Skin of body (tissue), 1 donor: ENCODE measurements at regions not wholly inside any gene's neighbourhood (a gene's known extent, or its start where the extent isn't known, plus 50 kb on each side); places are given as distances from the start of the nearest gene placed in this dataset.
A peak's percentile ranks its signal among the peaks of the same experiment; 100 is the strongest.

Source experiments
- DNase-seq: peaks from one replicate; lab custom pipeline; 2025; lab: John Stamatoyannopoulos, UW

DNA sequence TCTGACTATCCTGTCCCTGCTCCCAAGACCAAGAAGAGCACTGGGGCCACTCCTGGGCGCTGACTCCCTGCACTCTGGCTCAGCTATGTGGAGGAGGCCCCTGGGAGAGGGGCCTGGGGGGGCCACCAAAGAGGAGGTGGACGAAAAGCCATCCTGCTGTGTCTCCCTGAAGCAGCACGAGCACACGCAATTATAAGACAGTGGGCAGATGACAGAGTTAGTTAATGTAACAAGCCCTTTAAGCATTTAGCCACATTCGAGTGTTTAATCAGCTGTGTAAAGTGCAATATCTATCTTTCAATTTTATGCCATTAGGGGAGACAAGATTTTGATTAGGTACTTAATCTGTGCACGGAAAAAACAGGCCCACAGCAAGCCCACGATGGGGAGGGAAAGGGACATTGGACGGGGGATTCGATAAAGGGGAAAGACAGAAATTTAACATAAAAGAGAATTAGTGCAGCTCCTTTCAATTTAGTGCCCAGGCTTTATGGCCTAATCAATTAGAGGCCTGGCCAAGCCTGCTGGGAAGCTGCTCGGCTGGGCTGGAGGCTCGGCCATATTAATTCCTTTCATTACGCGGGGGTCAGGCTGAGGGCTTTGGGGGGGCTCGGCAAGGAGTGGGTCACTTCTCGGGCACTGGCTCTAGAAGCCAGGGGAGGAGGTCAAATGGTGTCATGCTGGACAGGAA, 286.2 kb downstream of the DHX35 start:
- DNase-seq, result no peak

DNA sequence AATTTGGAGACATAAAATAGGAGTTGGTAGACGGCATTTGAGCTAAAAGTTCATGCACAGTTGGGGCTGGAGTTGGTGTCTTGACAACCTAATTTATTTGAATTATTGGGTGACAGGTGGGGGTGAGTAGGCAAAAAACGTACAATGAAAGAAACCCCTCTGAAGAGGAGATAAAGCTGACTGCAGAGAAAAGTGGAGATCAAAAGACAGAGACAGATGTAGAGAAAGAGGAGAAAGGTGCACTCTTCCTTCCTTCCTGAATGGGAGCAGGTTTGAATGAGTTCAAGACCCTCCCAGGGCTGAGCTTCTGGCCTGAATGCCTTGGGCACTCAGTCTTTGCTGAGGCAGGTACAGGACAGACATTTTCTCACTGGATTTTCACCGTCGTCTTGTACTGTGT, 284.3 kb downstream of the DHX35 start:
- DNase-seq, result no peak

DNA sequence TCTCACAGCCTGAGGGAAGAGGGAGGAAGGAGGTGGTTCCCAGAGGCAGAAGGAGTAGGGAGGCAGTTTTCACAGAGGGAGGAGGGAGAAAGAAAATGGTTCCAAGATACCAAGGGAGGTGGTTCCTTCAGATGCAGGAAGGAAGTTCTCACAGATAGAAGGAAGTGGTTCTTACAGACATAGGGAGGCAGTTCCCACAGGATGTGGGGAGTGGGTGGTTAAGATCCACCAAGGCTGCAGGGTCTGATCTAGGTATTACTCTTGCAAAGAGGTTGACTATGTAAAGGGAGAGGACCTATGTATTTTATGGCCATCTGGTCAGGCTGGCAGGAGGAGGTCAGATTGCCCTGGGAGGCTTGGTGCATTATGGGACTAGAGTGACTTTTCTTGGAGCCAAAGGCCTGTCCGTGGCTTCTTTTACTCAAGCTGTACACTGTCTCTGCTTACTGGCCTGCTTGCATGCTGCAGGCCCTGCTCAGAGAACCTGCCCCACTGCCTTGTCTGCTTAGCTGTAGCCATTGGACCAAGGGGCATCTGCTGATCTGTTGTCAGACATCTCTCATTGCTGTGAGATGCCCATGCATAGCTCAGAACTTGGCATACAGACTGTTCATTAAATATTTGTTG, 283.7 kb downstream of the DHX35 start:
- no peak for DNase-seq

DNA sequence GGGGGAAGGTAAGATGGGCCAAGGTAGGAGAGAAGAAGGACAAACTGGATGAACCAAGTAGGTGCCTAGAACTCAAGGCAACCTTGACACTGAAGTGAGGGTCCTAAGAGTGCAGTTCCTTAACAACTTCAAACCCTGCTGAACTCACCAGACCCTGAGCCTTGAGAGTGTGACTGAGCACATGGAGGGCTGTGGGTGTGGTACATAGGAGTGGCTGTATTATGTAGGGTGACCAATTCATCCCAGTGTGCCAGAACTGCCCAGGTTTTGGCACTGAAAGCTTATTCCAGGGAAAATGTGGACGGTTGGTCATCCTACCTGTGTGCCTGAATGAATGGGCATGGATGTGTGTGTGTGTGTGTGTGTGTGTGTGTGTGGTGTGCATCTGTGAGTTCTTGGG, 281.8 kb downstream of the DHX35 start:
- no peak for DNase-seq

DNA sequence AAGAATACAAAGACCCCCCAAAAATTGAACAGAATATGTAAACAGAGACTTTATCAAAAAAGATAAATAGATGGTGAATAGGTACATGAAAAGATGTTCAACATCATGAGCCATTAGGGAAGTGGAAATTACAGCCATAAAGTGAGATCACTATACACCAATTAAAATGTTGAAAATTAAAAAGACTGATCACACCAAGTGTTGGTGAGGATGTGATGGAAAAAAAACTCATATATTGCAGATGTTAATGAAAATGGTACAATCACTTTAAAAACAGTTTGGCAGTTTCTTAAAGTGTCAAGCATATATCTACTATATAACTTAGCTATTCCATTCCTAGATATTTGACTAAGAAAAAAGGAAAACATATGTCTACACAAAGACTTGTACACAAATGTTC, 280.5 kb downstream of the DHX35 start:
- DNase-seq, result no peak

DNA sequence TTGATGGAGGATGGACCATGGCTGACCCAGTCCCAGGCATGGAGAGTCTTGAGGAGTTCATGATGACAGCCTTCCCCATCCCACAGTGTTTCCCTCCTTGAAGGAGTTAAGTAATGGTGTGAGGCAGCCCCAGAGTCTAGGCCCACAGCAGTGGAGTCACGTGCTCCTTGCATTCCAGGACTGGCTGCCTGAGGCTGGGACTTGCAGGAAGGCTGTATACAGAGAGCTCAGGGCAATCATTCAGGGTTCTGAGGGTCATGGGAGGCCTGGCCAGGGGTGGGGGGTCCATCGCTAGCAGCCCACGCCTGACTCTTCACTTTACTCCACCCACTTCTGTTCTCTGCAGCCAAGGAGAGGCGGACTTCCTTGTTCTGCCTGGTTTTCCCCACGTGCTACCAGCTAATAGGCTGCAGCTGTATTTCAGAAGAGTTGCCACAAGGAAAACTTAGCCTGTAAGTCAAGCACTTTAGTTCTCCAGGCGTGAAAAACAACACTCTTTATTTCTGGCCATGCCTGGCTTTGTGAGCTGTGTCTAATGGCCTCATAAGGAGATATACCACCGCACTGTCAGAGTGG, 272.5 kb downstream of the DHX35 start:
- peak; percentile 15 for DNase-seq

DNA sequence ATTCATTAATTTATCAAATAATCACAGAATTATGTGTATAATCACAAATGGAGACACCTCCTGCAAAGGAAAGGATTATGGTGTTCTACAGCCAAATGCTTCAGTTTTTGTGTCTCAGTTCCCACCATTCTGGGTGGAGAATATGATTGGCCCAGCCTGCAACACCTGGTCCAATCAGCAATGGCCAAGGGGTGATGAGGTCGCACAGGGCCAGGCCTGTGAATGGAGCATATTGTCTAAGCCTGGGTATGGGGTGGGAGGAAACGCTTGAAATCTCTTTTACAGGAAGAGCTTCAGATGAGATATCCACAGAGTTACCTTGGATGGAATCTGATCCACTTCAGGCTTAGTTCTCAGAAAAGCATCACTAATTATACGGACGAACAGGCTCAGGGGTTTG, 271.6 kb downstream of the DHX35 start:
- DNase-seq, result no peak

DNA sequence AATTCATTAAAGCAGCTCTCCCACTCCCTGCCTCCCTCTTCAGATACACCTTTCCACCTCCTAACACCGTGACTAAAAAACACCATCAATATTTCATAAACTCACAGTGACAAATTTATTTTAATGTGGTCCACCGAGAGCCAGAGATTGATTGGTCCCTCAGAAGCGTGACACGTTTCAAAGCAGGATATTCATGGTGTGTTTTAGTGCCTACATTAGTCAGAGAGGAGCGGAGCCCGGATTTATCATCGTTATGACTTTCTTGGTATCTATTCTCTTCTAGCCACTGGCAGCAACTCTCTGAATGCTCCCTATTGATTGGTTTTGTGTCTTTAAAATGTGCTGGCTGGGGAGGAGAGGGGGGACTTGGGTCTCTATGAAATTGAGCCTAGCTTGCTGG, 265.3 kb downstream of the DHX35 start:
- no peak for DNase-seq

DNA sequence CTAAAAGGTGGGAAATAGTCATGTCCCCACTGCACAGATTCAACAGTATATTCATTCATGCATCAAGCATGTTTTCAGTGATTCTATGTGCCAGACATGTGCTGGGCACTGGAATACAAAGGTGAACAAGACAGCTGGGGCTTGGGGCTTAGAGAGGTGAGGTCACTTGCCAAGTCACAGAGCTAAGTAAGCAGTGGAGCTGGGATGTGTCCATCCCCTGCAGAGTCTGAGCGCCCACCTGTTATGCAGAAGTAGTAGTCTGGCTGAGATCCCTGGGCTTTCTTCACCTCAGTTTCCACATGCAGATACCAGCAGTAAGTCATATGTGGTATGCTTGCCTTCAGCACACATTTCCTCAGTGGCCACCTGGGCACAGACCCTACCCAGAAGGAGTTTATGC, 263.8 kb downstream of the DHX35 start:
- DNase-seq, result no peak

DNA sequence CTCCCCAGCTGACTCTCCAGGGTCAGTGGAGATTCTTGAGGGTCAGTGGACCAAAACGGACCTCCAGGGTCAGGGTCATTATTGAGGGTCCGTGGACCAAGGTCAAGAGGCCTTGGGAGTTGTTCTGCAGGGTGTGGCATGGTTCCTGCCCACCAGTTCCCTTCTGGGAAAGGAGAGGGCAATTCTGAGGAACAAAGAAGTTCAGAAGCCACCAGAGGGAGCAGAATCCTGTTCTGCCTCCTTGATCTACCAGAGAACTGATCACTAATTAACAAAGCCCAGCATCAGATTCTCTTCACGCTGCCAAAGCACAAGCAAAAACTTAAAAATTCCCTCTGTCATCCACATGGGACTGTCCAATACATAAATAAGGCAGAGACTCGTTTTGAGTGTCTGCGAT, 263.4 kb downstream of the DHX35 start:
- DNase-seq, result no peak

DNA sequence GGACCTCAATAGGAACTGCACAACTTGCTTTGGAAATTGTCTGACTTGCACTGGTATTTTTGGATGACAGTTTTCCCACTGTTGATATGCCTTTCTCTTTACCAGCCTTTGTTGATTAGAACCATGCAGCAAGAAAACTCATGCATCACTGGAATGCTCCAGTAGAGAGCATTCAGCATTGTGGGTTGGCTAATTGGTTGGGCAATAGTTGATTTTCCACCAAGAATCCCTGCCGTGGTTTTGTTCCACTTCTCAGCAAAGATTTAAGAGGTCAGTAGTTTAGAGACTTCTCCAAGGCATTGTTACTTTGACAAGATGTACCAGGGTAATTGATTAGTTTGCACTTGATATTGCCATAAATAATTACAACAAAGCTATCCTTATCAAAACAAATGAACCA, 260.0 kb downstream of the DHX35 start:
- DNase-seq, result no peak

DNA sequence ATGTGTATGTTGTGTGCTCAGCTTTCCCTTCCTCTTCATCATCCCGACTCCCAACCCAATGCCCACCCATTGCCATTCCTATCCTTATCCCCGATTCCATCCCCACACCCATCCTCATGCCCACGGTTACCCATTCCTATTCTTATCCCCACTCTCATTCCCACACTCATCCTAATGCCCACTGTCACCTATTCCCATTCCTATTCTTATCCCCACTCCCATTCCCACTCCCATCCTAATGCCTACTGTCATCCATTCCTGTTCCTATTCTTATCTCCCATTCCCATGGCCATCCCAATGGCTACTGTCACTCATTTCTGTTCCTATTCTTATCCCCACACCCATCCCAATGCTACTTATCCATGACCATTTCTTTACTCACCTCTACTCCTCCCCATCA, 254.1 kb downstream of the DHX35 start:
- DNase-seq, result no peak

DNA sequence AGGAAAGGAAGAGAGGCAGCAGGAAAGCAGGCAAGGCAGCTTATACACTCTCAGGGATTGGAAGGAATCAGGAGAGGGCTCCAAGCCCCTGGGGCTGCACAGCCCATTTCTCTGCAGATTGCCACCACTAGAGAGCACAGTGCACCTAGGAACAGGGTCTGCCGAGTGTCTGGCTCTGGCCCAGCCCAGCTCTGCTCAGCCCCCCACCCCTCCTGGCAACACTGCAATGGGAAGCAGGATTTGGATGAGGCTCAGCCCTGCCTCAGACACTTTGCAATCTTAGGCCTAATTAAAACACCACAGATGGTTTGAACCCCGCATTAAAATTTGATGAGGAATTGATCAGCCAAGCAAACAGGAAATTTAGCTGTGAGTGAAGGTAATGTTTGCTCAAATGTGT, 252.7 kb downstream of the DHX35 start:
- DNase-seq, result no peak

DNA sequence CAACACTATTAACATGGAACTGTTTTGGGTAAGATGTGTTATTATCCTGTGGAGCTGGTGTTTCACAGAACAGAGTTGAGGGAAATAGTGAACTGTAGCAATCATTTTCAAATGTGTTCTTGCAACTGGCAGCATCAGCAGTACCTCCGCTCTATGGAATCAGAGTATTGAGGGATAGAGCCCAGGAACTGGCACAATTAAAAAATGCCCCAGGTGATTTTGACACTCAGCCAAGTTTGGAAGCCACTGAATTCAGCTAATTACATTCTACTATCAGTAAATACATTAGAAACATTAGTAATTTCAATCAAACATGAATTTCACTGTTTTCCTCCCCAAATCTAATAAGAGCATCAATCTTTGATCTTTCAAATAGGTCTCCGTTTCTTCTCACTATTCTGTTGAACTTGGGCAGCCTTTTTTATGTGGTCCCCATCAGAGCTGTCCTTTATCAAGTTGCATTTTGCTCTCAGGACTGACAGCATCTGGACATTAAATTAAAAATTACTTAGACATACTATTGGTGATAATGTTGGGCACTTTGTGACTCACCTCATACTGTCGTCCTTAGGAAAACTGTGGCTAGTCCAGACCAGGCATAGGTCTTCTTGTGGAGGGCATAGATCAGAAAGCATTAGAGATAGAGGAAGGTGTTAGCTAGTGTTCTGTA, 251.5 kb downstream of the DHX35 start:
- DNase-seq, result no peak

DNA sequence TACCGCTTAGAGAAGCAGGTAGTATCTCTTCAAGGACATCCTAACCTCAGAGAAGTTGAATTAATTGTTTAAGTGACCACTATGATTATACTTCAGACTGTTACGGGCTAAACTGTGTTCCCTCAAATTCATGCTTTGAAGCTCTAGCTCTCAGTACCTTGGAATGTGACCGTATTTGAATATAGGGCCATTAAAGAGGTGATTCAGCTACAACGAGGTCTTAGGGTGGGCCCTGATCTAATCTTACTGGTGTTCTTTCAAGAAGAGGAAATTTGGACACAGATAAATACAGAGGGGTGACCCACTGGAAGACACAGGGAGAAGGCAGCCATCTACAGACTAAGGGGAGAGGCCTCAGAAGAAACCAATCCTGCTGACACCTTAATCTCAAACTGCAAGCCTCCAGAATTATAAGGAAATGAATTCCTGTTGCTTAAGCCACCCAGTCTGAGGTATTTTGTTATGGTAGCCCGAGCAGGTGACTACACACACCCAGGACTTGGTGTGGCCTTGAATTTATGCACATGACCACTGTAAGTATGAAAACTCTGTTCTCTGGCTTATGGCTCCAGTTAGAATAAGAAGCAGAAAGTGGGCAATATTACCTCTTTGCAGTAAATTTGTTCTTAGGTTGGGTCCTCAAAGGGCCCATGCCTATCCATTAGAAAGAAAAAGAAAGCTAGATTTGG, 249.1 kb downstream of the DHX35 start:
- DNase-seq, result no peak

DNA sequence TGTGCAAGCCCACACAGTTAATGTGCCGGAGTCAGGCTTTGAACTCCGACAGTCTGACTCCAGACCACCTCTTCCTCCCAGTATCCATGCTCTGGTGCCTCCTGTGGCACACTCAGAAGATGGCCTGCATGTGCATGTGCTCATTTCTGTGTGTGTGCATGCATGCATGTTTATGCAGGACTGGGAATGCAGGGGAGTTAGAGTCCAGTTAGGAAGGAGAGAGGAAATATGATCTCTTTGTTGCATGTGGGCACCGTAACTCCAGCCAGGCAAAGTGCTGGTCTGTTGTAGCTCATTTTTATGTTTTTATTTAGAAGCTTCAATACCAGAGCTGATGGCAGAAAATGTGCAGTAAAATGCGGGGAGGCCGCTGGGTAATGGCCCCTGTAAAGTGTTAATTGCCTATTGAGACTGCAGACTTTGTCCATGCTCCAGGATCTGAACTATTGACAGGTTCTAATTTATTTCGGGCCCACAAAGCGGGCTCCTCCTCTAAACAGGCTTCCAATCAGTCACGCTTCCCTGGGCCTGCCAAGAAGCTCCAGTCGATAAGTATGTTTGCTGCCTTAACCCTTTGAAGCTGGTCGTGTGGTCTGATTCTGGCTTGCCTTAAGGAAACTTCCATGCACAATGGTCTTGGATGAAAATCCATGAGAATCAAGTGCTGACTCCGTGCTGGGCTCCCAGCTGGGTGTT, 248.3 kb downstream of the DHX35 start:
- no peak for DNase-seq

DNA sequence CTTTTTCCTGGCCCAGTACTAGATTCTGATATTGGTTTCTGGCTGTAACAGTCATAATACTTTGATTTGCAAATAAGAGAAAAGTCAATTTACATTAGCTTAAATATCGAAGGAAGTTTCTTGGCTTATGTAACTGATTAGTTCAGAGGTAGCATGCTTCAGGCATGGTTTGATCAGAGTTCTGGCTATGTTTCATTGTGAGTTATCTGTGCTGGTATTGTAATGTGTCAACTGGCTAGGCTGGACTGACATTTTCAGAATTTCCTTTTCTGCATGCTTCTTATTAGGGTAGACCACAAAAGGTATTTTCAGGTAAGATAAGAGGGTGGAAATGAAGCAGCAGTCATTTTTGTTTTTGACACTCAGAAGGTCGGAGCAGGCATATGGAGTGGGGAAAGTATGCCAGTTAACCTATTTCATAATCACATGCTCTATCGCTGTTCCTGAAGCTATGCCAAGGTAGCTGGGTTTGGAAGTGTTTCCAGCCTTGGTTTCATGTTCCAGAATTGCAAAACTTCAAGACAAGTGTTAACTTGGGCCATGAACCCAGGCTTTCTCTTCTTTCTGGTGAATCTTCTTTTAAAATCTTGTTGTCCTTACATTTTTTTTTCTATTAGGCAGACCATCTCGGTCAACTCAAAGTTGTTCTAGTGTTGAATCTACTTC, 244.9 kb downstream of the DHX35 start:
- no peak for DNase-seq

DNA sequence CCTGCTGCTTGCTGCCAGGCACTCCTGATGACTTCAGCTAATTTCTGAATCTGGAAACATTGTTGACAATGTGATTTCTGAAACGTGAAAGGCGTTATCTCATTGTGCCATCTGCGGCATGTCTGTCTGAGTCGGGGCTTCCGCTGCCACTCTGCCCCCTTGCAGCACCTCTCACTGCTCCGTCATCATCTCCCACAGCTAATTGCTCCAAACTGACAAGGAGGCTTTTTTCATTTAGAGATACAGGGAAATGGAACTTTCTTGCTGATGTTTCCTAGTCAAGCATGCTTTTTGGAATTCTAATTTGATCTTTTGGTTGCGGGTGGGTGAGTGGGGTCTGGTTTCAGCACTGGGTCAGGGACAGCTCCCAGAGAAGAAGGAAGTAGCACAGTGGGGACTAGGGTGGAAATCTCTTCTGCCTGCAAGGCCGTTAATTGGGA, 233.5 kb downstream of the DHX35 start:
- no peak for DNase-seq

DNA sequence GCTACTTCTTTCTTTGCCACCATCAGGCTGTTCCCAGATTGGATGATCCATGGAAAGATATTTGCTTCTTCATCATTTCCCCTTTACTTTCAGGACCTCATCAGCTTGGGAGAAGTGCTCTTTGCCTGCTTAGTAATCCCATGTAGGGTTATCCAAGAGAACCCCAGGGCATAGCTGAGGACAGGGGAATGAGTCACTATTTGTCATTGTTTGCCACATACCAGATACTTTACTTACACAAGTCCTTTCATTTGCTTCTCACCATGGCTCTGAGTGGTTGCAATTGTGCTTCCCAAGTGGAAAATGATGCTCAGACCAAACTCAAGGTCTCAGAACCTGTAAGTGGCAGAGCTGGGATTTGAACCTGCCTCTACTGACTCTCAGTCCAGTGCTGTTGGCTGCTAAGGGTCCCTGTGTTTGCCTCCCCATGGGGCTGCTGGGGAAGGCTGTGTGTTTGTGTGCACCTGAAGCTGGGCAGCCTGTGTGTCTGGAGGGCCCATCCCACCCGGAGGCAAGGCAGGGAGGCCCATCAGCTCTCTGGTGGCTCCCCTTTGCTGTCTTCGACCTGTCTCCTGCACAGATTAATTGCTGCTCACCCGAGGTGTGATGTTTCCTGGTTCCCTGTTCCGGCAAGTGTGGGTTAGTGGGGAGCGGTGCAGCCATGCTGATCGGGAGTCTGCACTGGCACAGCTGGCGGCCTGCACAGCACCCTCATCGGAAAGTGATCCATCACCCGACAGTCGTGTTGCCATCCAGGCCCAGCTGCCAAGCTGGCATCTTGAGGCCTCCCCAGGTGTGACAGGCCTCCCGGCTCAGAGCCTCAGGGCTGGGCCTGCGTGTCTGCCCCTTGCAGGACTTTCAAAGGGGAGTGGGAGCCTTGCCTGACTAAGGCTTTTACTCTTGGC, 228.8 kb downstream of the DHX35 start:
- DNase-seq, result no peak

DNA sequence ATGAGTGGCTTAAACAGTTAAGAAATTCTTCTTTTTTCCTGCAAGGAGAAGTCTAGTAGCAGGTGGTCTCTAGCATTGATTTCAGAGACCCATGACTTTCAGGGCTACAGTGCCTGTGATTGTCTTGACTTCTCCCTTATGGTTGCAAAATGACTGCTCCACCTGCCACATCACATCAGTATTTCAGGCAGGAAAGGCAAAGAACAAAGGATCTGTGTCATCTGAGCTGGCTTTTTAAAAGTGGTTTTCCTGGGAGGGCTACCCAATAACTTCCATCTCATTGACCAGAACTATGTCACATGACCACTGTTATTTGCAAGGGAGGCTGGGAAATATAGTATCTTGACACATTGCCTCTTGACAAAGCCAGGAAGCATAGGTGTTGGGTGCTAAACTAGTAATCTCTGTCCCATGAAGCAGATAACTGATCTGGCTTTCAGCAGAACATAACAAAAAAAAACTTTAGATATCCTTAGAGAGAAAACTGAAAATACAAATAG, 226.2 kb downstream of the DHX35 start:
- no peak for DNase-seq
